ENCODE measurements at regions not wholly inside any gene's neighbourhood (a gene's known extent, or its start where the extent isn't known, plus 50 kb on each side); places are given as distances from the start of the nearest gene placed in this dataset.

DNA sequence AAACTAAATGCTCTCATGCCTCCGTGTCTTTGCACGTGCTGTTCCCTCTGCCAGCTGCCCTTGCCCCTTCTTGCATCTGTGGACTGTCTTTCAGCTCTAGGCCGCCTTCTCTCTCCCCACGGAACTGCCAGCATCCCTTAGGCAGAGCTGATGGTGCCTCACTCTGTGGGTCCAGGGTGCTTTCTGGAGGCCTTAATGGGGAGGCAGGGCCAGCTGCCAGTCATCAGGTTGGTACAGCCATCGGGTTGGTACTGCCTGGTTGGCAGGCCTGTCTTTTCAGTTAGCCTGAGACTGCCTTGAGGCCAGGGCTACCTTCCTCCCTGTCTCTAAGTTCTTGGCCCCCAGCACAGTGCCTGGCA, 61.4 kb upstream of the TARBP1 start:
- TF ChIP-seq, protein P1, sequence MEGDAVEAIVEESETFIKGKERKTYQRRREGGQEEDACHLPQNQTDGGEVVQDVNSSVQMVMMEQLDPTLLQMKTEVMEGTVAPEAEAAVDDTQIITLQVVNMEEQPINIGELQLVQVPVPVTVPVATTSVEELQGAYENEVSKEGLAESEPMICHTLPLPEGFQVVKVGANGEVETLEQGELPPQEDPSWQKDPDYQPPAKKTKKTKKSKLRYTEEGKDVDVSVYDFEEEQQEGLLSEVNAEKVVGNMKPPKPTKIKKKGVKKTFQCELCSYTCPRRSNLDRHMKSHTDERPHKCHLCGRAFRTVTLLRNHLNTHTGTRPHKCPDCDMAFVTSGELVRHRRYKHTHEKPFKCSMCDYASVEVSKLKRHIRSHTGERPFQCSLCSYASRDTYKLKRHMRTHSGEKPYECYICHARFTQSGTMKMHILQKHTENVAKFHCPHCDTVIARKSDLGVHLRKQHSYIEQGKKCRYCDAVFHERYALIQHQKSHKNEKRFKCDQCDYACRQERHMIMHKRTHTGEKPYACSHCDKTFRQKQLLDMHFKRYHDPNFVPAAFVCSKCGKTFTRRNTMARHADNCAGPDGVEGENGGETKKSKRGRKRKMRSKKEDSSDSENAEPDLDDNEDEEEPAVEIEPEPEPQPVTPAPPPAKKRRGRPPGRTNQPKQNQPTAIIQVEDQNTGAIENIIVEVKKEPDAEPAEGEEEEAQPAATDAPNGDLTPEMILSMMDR (IDR thresholded peaks at IDR 0.05; ENCODE audit: control insufficient read depth, extremely low read depth, insufficient read depth) = no peak
- no peak overlapping the region for H3K4me3 ChIP-seq (ENCODE audit: low read depth, low read length)
- DNase-seq (ENCODE audit: low read depth) = no peak

DNA sequence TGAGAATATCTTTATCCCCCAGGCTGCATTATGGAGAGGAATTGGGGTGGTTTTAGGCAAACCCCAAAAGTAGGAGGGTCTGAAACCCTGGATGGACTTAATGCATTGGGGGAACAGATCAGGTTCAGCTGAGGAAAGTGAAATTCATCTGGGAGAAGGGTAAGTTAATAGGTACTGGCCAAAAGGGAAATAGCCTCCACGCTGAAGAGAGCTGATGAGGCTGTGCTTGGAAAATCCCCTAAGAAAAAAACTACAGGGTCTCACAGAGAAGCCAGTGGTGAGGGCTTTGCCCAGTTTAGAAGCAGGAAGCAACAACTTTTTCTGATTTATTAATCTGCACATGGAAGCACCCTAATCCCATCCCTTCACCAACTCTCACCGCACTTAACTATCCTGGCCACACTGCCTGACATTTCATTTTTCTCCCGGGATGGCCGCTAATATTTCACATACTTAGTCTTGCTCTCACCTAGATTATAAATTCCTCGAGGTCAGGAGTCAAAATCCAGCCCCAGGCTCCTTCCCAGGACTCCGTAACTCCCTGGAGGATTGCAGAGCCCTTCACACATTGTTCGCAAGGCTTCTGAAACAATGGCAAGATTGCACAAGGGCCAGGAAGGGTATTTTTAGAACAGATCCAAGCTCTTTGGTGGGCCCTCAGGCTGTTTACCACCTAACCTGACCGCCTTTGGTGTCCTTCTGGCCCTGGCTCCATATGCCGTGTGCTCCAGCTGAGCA, 60.9 kb upstream of the TARBP1 start:
- H3K4me3 ChIP-seq (ENCODE audit: low read depth, low read length) = no peak overlapping the region
- DNase-seq (ENCODE audit: low read depth) = no peak
- TF ChIP-seq, protein P1 (IDR thresholded peaks at IDR 0.05; ENCODE audit: control insufficient read depth, extremely low read depth, insufficient read depth) = no peak

DNA sequence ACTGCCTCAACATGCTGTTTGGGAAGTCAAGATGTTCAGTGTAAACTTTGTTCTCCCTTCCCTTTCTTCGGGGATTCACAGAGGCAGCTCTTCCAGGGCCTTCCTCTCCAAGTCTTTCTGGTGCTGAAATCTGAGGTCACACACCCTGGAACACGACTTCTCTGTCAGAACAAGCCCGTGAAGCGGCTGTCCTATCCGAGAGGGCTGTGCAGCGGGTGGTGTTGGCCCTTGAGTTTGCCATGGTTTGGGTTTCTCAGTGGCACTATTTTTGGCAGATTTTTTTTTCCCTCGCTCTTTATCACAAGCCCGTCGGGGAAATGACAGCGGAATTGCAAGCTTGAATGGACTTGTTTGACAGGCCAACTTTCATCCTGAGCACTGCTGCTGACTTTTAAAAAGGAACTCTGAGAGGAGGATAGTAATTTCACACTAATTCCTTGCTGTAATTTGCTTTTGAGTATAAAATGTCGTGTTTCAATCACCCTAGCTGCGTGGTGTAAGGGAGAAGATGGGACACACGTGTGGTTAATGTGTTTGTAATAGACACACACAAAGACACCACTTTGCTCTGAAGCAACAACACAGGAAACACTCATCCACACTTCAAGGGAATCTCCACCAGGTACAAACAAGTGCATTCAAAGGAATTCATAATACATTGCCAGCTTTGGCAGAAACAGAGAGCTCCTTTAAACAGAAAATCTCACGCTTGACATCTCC, 60.1 kb upstream of the TARBP1 start:
- TF ChIP-seq, protein P1 (IDR thresholded peaks at IDR 0.05; ENCODE audit: control insufficient read depth, extremely low read depth, insufficient read depth) = no peak
- H3K4me3 ChIP-seq (ENCODE audit: low read depth, low read length) = no peak overlapping the region
- DNase-seq (ENCODE audit: low read depth) = no peak

DNA sequence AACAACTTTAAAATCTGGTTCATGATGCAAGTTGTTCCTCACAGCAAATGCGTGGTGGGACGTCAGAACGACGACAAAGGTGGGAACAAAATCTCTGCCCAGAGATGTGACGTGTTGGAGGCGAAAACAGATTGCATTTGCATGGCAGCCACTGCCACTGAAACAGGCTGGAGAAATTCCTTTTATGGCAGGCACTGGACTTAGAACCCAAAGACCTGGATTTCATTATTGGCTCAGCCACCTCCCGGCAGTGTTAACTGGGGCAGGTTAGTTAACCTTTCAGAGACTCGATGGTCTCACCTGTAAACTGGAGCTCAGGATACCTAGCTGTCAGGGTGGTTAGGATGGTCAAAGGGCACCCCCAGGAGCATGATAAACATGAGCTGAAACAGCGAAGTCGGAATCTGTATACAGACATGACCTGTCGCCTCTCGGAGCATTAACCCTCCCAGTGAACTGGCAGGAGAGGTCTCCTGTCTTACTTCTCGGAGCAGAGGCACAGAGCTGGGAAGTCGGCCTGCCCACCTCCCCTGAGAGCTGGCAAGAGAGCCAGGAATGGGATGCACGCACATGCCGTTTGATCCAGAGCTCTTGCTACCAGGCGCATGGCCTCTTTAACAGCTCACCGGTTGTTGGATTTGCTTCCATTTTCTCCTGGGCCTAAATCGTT, 59.2 kb upstream of the TARBP1 start:
- DNase-seq (ENCODE audit: low read depth) = no peak
- TF ChIP-seq, protein P1 (IDR thresholded peaks at IDR 0.05; ENCODE audit: control insufficient read depth, extremely low read depth, insufficient read depth) = no peak

DNA sequence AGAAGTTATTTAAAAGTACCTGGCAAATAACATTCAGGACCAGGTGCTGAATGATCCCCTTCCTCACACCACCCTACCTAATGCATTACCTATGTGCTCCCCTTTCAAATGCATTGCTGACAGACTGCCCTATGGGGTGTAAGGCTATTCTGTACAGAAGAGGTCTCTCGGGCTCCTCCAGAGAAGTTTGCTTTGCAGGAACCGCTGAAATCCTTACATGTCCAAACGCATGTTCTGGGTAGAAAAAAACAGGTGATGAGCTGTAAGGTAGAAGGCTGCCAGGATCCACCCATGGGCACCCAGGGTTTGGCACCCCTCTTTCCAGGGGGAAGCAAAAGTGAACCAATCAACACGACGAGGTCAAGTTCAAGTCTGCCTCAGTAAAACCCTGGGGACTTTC, 58.3 kb upstream of the TARBP1 start:
- H3K4me3 ChIP-seq (ENCODE audit: low read depth, low read length) = no peak overlapping the region
- DNase-seq (ENCODE audit: low read depth) = no peak
- TF ChIP-seq, protein P1 (IDR thresholded peaks at IDR 0.05; ENCODE audit: control insufficient read depth, extremely low read depth, insufficient read depth) = no peak

More for the DNA sequence above, 59.2 kb upstream of the TARBP1 start:
- no peak overlapping the region for H3K4me3 ChIP-seq (ENCODE audit: low read depth, low read length)

DNA sequence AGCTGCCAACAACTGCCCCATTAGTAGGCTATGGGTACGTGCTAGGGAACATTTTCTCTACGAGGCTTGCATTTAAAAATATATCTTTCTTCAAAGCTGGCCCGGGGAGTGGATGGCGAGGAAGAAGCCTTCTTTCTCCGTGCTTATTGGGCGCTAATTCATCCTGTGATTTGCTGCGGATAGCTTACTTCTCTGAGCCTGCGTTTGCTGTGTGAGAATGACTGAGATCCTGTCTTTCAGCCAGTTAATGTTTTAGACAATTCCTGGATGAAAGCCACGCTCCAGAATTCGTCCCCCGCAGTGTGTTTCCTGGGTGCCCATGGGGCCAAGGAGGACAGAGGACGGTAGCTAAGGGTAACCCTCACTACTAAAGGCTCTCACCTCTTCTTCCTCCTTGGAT, 57.8 kb upstream of the TARBP1 start:
- DNase-seq (ENCODE audit: low read depth) = no peak
- TF ChIP-seq, protein P1 (IDR thresholded peaks at IDR 0.05; ENCODE audit: control insufficient read depth, extremely low read depth, insufficient read depth) = no peak
- H3K4me3 ChIP-seq (ENCODE audit: low read depth, low read length) = no peak overlapping the region

Data from LNCaP clone FGC (cell line).